Thyroid gland (tissue), 4 donors: ENCODE measurements at regions not wholly inside any gene's neighbourhood (a gene's known extent, or its start where the extent isn't known, plus 50 kb on each side); places are given as distances from the start of the nearest gene placed in this dataset.

Experiments used
- POLR2A ChIP-seq, 2 donors: fragments of 450-650 bp; IDR thresholded peaks; one replicate each; pipeline ENCODE4 v1.6.1; 2017; ENCODE audit warnings: antibody characterized with exemption in 2 of 2, mild to moderate bottlenecking in 2 of 2, moderate library complexity in 1 of 2
- TF ChIP-seq, protein P1 (sequence below), 6 experiments: fragments of 200-600 bp in 3 of 6; fragments of 450-650 bp in 3 of 6; sonication (generic) in 3 of 6; IDR thresholded peaks; one replicate each; pipeline ENCODE4 v1.5.1; 2016 to 2019; ENCODE audit warnings: antibody characterized with exemption in 6 of 6, mild to moderate bottlenecking in 2 of 6, inconsistent platforms in 1 of 6, moderate library complexity in 1 of 6

DNA sequence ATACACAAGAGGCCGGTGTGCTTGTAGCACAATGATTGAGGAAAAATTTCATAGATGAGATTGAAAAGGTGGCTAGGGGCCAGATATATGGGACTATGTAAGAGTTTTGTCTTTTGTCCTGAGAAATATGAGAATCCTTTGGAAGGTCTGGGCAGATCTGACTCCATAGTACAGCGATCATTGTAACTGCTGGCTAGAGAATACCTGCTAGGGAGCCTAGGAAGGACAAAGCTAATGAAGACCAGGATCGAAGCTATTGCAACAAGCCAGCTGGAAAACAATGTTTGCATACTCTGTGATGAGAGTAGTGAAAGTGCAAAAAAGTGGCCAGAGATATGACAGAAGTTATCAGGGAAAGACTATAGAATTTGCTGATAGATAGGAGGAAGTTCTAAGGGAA lies 537.6 kb downstream of the C12orf50 start:
- TF ChIP-seq, protein P1, sequence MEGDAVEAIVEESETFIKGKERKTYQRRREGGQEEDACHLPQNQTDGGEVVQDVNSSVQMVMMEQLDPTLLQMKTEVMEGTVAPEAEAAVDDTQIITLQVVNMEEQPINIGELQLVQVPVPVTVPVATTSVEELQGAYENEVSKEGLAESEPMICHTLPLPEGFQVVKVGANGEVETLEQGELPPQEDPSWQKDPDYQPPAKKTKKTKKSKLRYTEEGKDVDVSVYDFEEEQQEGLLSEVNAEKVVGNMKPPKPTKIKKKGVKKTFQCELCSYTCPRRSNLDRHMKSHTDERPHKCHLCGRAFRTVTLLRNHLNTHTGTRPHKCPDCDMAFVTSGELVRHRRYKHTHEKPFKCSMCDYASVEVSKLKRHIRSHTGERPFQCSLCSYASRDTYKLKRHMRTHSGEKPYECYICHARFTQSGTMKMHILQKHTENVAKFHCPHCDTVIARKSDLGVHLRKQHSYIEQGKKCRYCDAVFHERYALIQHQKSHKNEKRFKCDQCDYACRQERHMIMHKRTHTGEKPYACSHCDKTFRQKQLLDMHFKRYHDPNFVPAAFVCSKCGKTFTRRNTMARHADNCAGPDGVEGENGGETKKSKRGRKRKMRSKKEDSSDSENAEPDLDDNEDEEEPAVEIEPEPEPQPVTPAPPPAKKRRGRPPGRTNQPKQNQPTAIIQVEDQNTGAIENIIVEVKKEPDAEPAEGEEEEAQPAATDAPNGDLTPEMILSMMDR (IDR thresholded peaks at IDR 0.05) = no peak
- TF ChIP-seq POLR2A (IDR thresholded peaks at IDR 0.05) = no peak
